ENCODE measurements at regions not wholly inside any gene's neighbourhood (a gene's known extent, or its start where the extent isn't known, plus 50 kb on each side); places are given as distances from the start of the nearest gene placed in this dataset.

GRCh38 chr3:72391659-72392058 is 456.6 kb downstream of the SHQ1 start:
- no peak overlapping the region for H3K27ac ChIP-seq

GRCh38 chr3:72390841-72391240 is 457.4 kb downstream of the SHQ1 start:
- Histone ChIP-seq H3K4me3 (no peak overlapping the region), H3K27ac (no peak overlapping the region)

More at GRCh38 chr3:72391659-72392058, 456.6 kb downstream of the SHQ1 start:
- no peak overlapping the region for H3K4me3 ChIP-seq

GRCh38 chr3:72388644-72389043 is 459.6 kb downstream of the SHQ1 start:
- no peak overlapping the region for H3K4me3 ChIP-seq
- no peak overlapping the region for H3K27ac ChIP-seq

- Histone ChIP-seq H3K27ac (no peak overlapping the region), H3K4me3 (no peak overlapping the region)
Observed at GRCh38 chr3:72388117-72388516, 460.1 kb downstream of the SHQ1 start.

GRCh38 chr3:72386327-72387000 is 461.8 kb downstream of the SHQ1 start:
- Histone ChIP-seq H3K27ac (no peak overlapping the region), H3K4me3 (no peak overlapping the region)

GRCh38 chr3:72385167-72385566 is 463.1 kb downstream of the SHQ1 start:
- Histone ChIP-seq H3K4me3 (no peak overlapping the region), H3K27ac (no peak overlapping the region)

GRCh38 chr3:72384602-72385001 is 463.6 kb downstream of the SHQ1 start:
- Histone ChIP-seq H3K4me3 (no peak overlapping the region), H3K27ac (no peak overlapping the region)

GRCh38 chr3:72383883-72384282 is 464.4 kb downstream of the SHQ1 start:
- H3K27ac ChIP-seq, result no peak overlapping the region
- H3K4me3 ChIP-seq, result no peak overlapping the region

- no peak overlapping the region for H3K4me3 ChIP-seq
- H3K27ac ChIP-seq, result no peak overlapping the region
Observed at GRCh38 chr3:72383230-72383629, 465.0 kb downstream of the SHQ1 start.

- no peak overlapping the region for H3K27ac ChIP-seq
- H3K4me3 ChIP-seq, result no peak overlapping the region
Observed at GRCh38 chr3:72382460-72382859, 465.8 kb downstream of the SHQ1 start.

- H3K27ac ChIP-seq, result no peak overlapping the region
- H3K4me3 ChIP-seq, result no peak overlapping the region
Observed at GRCh38 chr3:72381584-72381983, 466.7 kb downstream of the SHQ1 start.

- peak overlapping the region in 2 of 21 experiments; percentile 3 to 21 for H3K27ac ChIP-seq
Observed at GRCh38 chr3:72380711-72381493, 467.3 kb downstream of the SHQ1 start.

GRCh38 chr3:72380193-72380592 is 468.1 kb downstream of the SHQ1 start:
- H3K27ac ChIP-seq, result peak overlapping the region in 2 of 21 experiments; percentile 3 to 4

More at GRCh38 chr3:72380711-72381493, 467.3 kb downstream of the SHQ1 start:
- H3K4me3 ChIP-seq, result no peak overlapping the region

GRCh38 chr3:72379500-72380187 is 468.6 kb downstream of the SHQ1 start:
- H3K27ac ChIP-seq, result peak overlapping the region in 1 of 21 experiments; percentile 4

More at GRCh38 chr3:72380193-72380592, 468.1 kb downstream of the SHQ1 start:
- no peak overlapping the region for H3K4me3 ChIP-seq

GRCh38 chr3:72378287-72378686 is 470.0 kb downstream of the SHQ1 start:
- Histone ChIP-seq H3K27ac (no peak overlapping the region), H3K4me3 (no peak overlapping the region)

More at GRCh38 chr3:72379500-72380187, 468.6 kb downstream of the SHQ1 start:
- H3K4me3 ChIP-seq, result no peak overlapping the region

GRCh38 chr3:72376956-72377710 is 471.1 kb downstream of the SHQ1 start:
- Histone ChIP-seq H3K4me3 (no peak overlapping the region), H3K27ac (no peak overlapping the region)

GRCh38 chr3:72375237-72376076 is 472.8 kb downstream of the SHQ1 start:
- Histone ChIP-seq H3K4me3 (no peak overlapping the region), H3K27ac (peak overlapping the region in 1 of 21 experiments; percentile 2)

GRCh38 chr3:72373139-72373538 is 475.1 kb downstream of the SHQ1 start:
- Histone ChIP-seq H3K4me3 (no peak overlapping the region), H3K27ac (no peak overlapping the region)

- Histone ChIP-seq H3K27ac (no peak overlapping the region), H3K4me3 (no peak overlapping the region)
Observed at GRCh38 chr3:72372161-72372560, 476.1 kb downstream of the SHQ1 start.
